MCF 10A (cell line): ENCODE measurements at regions not wholly inside any gene's neighbourhood (a gene's known extent, or its start where the extent isn't known, plus 50 kb on each side); places are given as distances from the start of the nearest gene placed in this dataset.

Source experiments
- BruUV-seq: library from RNA; stranded (reverse); fragments of 400-500 nt; replicated peaks from 2 replicates; lab custom pipeline; 2021; lab: Mats Ljungman, UMichigan
- CTCF ChIA-PET: fragments of 300-600 bp; sonication (Branson Sonifier 250); formaldehyde crosslinking; extraction: SDS; loops from one replicate; lab custom pipeline; 2021; ENCODE audit warnings: antibody characterized with exemption, inconsistent platforms; lab: Yijun Ruan, JAX
- POLR2A ChIA-PET: fragments of 300-600, 350-650 bp; sonication (Branson Sonifier 250); formaldehyde crosslinking; extraction: SDS; loops from one replicate; lab custom pipeline; 2020; ENCODE audit warnings: antibody characterized with exemption, inconsistent platforms; lab: Yijun Ruan, JAX
- DNase-seq: peaks from one replicate; pipeline ENCODE4 v3.0.0-alpha.2; 2018; ENCODE audit not compliant: unreplicated experiment
- H3K27ac Mint-ChIP-seq: one replicate; pipeline ENCODE4 v1.8.0; 2022; ENCODE audit warnings: mild to moderate bottlenecking, low read depth, mixed read lengths; ENCODE audit not compliant: unreplicated experiment
- H3K27me3 Mint-ChIP-seq: one replicate; pipeline ENCODE4 v1.8.0; 2022; ENCODE audit warnings: mixed read lengths; ENCODE audit not compliant: insufficient read depth, unreplicated experiment
- H3K36me3 Mint-ChIP-seq: one replicate; pipeline ENCODE4 v1.8.0; 2022; ENCODE audit warnings: mild to moderate bottlenecking, moderate library complexity, mixed read lengths; ENCODE audit not compliant: insufficient read depth, unreplicated experiment
- H3K4me1 Mint-ChIP-seq: one replicate; pipeline ENCODE4 v1.8.0; 2022; ENCODE audit warnings: mixed read lengths; ENCODE audit not compliant: insufficient read depth, unreplicated experiment
- H3K4me3 Mint-ChIP-seq: one replicate; pipeline ENCODE4 v1.8.0; 2022; ENCODE audit warnings: mild to moderate bottlenecking, moderate library complexity, mixed read lengths; ENCODE audit not compliant: unreplicated experiment
- H3K9me3 Mint-ChIP-seq: one replicate; pipeline ENCODE4 v1.8.0; 2022; ENCODE audit warnings: mixed read lengths; ENCODE audit not compliant: unreplicated experiment
- CTCF ChIP-seq: fragments of 200-600 bp; IDR thresholded peaks from one replicate; pipeline ENCODE4 v1.8.0; 2022; ENCODE audit warnings: antibody characterized with exemption, mild to moderate bottlenecking; ENCODE audit not compliant: unreplicated experiment
- intact Hi-C: fragments of 100-400 bp; cut with micrococcal nuclease; formaldehyde crosslinking; loops from 2 replicates; pipeline ENCODE4 v1.14.1; 2022

DNA sequence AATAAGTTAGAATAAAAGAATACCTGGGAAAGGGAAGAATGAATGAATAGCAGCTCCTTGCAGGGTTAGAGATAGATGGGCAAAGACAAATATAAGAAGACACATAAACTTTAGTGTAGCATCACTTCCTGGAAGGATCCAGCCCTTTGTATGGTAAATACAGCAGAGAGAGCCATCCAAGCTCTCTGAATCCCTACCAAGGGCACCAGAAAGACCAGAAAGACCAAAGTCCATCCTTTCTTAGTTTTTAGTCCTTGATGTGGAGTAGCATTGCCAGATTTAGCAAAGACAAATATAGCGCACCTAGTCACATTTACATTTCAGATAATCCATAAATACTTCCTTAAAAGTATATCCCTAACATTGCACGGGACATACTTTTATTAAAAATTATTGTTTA lies 56.1 kb upstream of the C9orf72 start:
- CTCF ChIA-PET: interaction anchor here (0.6 kb wide), 1 partner anchor 266 kb away, joined by 3 read pairs; no protein-coding TSS in a partner anchor

DNA sequence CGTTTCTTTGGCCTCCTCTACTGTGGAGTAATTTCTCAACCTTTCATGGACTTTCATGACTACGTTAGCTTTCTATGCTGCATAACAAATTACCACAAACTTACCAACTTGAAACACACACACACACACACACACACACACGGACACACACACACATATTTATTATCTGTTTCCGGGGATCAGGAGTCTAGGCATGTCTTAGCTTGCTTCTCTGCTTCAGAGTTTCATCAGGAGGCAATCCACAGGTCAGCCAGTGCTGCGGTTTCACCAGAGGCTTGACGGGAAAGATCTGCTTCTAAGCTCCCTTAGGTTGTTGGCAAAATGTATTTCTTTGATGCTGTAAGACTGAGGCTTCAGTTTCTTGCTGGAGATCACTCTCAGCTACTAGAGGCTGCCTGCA lies 59.0 kb upstream of the C9orf72 start:
- peak; percentile 61 for DNase-seq
- H3K27ac Mint-ChIP-seq: peak overlapping the region; percentile 66
- peaks cover 7% of the 10 kb centered on the region for H3K4me1 Mint-ChIP-seq
- intact Hi-C loops: no loop called here
- no peak overlapping the region for H3K4me3 Mint-ChIP-seq
- no peaks in the 10 kb centered on the region for H3K36me3 Mint-ChIP-seq
- ChIA-PET POLR2A (interaction anchor here (0.6 to 1.3 kb wide), 5 partner anchors 9 to 59 kb away, joined by 3 to 4 read pairs (median 3); partner anchors contain the start of gene C9orf72), CTCF (interaction anchor here (0.7 kb wide), 1 partner anchor 1952 kb away, joined by 3 read pairs; no protein-coding TSS in a partner anchor)
- H3K27me3 Mint-ChIP-seq: no peaks in the 10 kb centered on the region
- no TSS peak for BruUV-seq
- TF ChIP-seq CTCF: no peak
- peaks cover 8% of the 10 kb centered on the region for H3K9me3 Mint-ChIP-seq

More for the DNA sequence above, 56.1 kb upstream of the C9orf72 start:
- no peak for DNase-seq
- H3K27me3 Mint-ChIP-seq: no peaks in the 10 kb centered on the region
- no peak overlapping the region for H3K27ac Mint-ChIP-seq
- no peak for TF ChIP-seq CTCF
- peaks cover 8% of the 10 kb centered on the region for H3K9me3 Mint-ChIP-seq
- no TSS peak for BruUV-seq
- H3K36me3 Mint-ChIP-seq: no peaks in the 10 kb centered on the region
- intact Hi-C loops: no loop called here
- H3K4me1 Mint-ChIP-seq: peaks cover 20% of the 10 kb centered on the region
- POLR2A ChIA-PET: interaction anchor here (0.6 kb wide), 1 partner anchor 82 kb away, joined by 3 read pairs; no protein-coding TSS in a partner anchor
- H3K4me3 Mint-ChIP-seq: no peak overlapping the region

DNA sequence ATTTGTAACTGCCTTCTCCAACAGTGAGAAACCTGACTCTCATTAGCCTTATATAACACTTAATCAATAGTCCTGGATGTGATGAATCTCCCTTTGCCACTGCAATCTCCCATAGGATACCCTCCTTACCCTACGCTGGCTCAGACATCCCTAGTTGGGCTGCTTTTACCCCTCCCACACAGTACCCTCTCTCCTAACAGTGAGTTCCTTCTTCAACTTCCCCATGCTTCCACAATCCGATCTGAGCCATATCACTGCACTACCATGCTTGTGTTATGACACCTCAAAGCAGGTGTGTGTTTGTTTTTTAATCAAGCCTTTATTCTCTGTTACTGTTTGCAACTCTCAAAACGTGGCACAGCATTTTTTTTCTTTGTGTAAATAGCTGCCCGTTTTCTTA lies 60.5 kb upstream of the C9orf72 start:
- no peak overlapping the region for H3K4me3 Mint-ChIP-seq
- BruUV-seq: no TSS peak
- no peak for TF ChIP-seq CTCF
- peaks cover 6% of the 10 kb centered on the region for H3K4me1 Mint-ChIP-seq
- ChIA-PET CTCF (no interaction called here), POLR2A (interaction anchor here (0.6 to 0.7 kb wide), 2 partner anchors 74 to 580 kb away, joined by 3 read pairs; no protein-coding TSS in a partner anchor)
- no peak overlapping the region for H3K27ac Mint-ChIP-seq
- DNase-seq: no peak
- intact Hi-C loops: no loop called here
- H3K9me3 Mint-ChIP-seq: peaks cover 8% of the 10 kb centered on the region
- H3K36me3 Mint-ChIP-seq: no peaks in the 10 kb centered on the region
- H3K27me3 Mint-ChIP-seq: no peaks in the 10 kb centered on the region

DNA sequence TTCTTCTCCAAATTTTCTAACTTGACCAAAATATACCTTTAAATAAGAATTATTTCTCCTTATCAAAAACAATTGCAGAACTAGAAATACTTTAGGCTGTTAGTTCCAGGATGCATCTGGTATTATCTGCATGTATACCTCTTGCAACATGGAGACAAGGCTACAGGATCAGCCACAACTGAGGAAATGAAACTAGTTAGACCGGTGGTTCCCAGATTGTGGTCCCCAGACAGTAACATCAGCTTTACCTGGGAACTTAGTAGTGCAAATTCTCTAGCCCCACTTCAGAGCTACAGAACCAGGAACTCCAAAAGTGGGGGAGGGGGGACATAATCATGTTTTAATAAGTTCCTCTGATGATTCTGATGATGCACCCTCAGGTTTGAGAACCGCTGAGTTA lies 61.6 kb upstream of the C9orf72 start:
- no peak for DNase-seq
- peaks cover 8% of the 10 kb centered on the region for H3K9me3 Mint-ChIP-seq
- POLR2A ChIA-PET: no interaction called here
- BruUV-seq: no TSS peak
- intact Hi-C loops: no loop called here
- no peak overlapping the region for H3K4me3 Mint-ChIP-seq
- no peaks in the 10 kb centered on the region for H3K27me3 Mint-ChIP-seq
- no peak overlapping the region for H3K27ac Mint-ChIP-seq
- CTCF ChIA-PET: no interaction called here
- peaks cover 6% of the 10 kb centered on the region for H3K4me1 Mint-ChIP-seq
- no peak for TF ChIP-seq CTCF
- no peaks in the 10 kb centered on the region for H3K36me3 Mint-ChIP-seq
